Left kidney (tissue), 1 donor: ENCODE measurements at regions not wholly inside any gene's neighbourhood (a gene's known extent, or its start where the extent isn't known, plus 50 kb on each side); places are given as distances from the start of the nearest gene placed in this dataset.
A peak's percentile ranks its signal among the peaks of the same experiment; 100 is the strongest.
"Not testable (repeated sequence)": the region's sequence is repeated elsewhere in the genome, so short reads cannot be mapped to it uniquely, and the experiment has no call there.

Source experiments
- DNase-seq: peaks from one replicate; pipeline ENCODE4 v3.0.0-alpha.2; 2013

GRCh38 chr17:55909776-55910175 lies 158.9 kb downstream of the PCTP start:
- DNase-seq, result no peak

- DNase-seq, result no peak
Measured at GRCh38 chr17:55911186-55911585, 160.3 kb downstream of the PCTP start.

GRCh38 chr17:55925440-55925839 lies 174.6 kb downstream of the PCTP start:
- DNase-seq, result no peak

GRCh38 chr17:55926276-55926990 lies 175.6 kb downstream of the PCTP start:
- DNase-seq, result no peak

GRCh38 chr17:55930291-55930809 lies 179.5 kb downstream of the PCTP start:
- DNase-seq, result no peak

- DNase-seq, result no peak
Measured at GRCh38 chr17:55931446-55931845, 180.6 kb downstream of the PCTP start.

GRCh38 chr17:55932973-55933372 lies 182.1 kb downstream of the PCTP start:
- no peak for DNase-seq

GRCh38 chr17:55939181-55939810 lies 188.4 kb downstream of the PCTP start:
- not testable (repeated sequence) for DNase-seq

- DNase-seq, result no peak
Measured at GRCh38 chr17:55959756-55960155, 193.5 kb upstream of the ANKFN1 start.

- DNase-seq, result no peak
Measured at GRCh38 chr17:55961386-55961785, 191.9 kb upstream of the ANKFN1 start.

- DNase-seq, result no peak
Measured at GRCh38 chr17:55962951-55963401, 190.3 kb upstream of the ANKFN1 start.

GRCh38 chr17:55964191-55964590 lies 189.1 kb upstream of the ANKFN1 start:
- no peak for DNase-seq

- DNase-seq, result no peak
Measured at GRCh38 chr17:55965051-55965450, 188.2 kb upstream of the ANKFN1 start.

- DNase-seq, result no peak
Measured at GRCh38 chr17:55969562-55970324, 183.5 kb upstream of the ANKFN1 start.

- no peak for DNase-seq
Measured at GRCh38 chr17:55978578-55978977, 174.7 kb upstream of the ANKFN1 start.

GRCh38 chr17:55983096-55983495 lies 170.2 kb upstream of the ANKFN1 start:
- no peak for DNase-seq

- DNase-seq, result no peak
Measured at GRCh38 chr17:55986817-55987216, 166.5 kb upstream of the ANKFN1 start.

- DNase-seq, result no peak
Measured at GRCh38 chr17:55988861-55989260, 164.4 kb upstream of the ANKFN1 start.

- peak; percentile 28 for DNase-seq
Measured at GRCh38 chr17:55990332-55991006, 162.8 kb upstream of the ANKFN1 start.

GRCh38 chr17:55996826-55997225 lies 156.4 kb upstream of the ANKFN1 start:
- DNase-seq, result no peak

GRCh38 chr17:56000411-56000810 lies 152.9 kb upstream of the ANKFN1 start:
- DNase-seq, result no peak

GRCh38 chr17:56002656-56003055 lies 150.6 kb upstream of the ANKFN1 start:
- not testable (repeated sequence) for DNase-seq
